ENCODE measurements at regions not wholly inside any gene's neighbourhood (a gene's known extent, or its start where the extent isn't known, plus 50 kb on each side); places are given as distances from the start of the nearest gene placed in this dataset.
"Not testable (repeated sequence)": the region's sequence is repeated elsewhere in the genome, so short reads cannot be mapped to it uniquely, and the experiment has no call there.

DNA sequence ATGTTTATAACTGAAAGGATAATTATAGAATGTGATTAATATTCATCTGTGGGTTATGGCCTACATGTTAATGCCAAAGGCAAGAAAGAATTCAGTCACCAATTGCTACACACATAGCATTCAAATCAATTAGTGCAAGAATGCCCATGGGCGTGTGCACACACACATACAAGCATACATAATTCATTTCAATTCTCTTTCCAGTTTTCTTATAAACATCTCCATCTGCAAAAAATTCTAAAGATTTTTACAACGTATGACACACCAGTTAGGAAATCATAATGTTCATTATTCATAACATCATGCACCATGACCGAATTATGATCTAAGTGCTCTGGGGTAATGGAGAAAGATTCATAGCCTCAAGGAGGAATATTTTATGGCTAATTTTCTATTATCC is 111.0 kb upstream of the ADTRP start:
- Histone ChIP-seq H3K27ac (ENCODE audit: low read depth, low read length) (no peak overlapping the region), H3K36me3 (ENCODE audit: control insufficient read depth, insufficient read depth, low read length) (no peaks in the 10 kb centered on the region), H3K9ac (ENCODE audit: low read length) (no peak overlapping the region), H3K27me3 (ENCODE audit: control insufficient read depth, insufficient read depth, low read length) (no peaks in the 10 kb centered on the region), H3K4me1 (ENCODE audit: control insufficient read depth, insufficient read depth, low read length) (peaks cover 2% of the 10 kb centered on the region; the same call in 1 of the 2 replicates), H3K9me3 (ENCODE audit: control insufficient read depth, insufficient read depth, low read depth, low read length) (peaks cover 3% of the 10 kb centered on the region; the same call in 1 of the 2 replicates), H3K4me3 (ENCODE audit: low read depth, low read length) (no peak overlapping the region)

DNA sequence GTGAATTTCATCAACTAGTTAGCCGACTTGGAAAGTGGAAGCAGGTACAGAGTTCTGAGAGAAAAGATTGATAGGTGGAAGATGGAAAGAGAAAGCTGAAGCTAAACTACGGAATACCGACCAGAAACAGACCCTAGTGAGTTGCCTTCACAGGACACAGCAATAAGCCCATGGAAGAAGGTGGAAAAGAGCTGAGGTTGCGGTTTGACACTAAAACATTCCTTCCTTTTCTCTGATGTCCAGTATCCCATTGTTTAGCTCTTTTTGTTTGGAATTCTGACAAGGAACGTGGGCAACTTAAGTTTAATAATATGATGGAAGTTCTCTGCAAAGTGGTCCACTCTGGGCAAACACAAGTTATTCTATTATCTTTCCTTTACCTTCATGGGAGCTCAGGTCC is 110.1 kb upstream of the ADTRP start:
- no peak overlapping the region for H3K9ac ChIP-seq (ENCODE audit: low read length)
- H3K36me3 ChIP-seq (ENCODE audit: control insufficient read depth, insufficient read depth, low read length): no peaks in the 10 kb centered on the region
- H3K4me1 ChIP-seq (ENCODE audit: control insufficient read depth, insufficient read depth, low read length): no peaks in the 10 kb centered on the region; the same call in 1 of the 2 replicates
- no peak overlapping the region for H3K4me3 ChIP-seq (ENCODE audit: low read depth, low read length)
- H3K9me3 ChIP-seq (ENCODE audit: control insufficient read depth, insufficient read depth, low read depth, low read length): peaks cover 3% of the 10 kb centered on the region; the same call in 1 of the 2 replicates
- no peak overlapping the region for H3K27ac ChIP-seq (ENCODE audit: low read depth, low read length)
- no peaks in the 10 kb centered on the region for H3K27me3 ChIP-seq (ENCODE audit: control insufficient read depth, insufficient read depth, low read length)

DNA sequence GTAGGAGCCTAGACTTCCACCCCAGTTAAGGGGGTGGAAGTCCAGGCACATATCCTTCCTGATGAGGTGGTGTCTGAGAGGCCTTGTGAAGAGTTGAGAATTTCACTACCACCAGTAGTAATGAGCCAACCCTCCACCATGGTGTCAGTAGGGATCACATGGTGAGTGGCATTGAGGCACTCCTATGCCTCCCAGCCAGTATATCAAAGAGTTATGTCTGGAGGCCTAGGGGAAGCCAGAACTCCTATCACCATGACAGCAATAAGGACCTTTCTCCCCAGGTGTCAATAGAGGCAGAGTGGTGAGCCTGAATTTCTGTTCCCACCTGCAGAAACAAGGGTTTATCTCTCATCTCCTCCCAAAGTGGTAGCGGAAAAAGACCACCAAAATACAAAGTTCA is 106.6 kb upstream of the ADTRP start:
- H3K27ac ChIP-seq (ENCODE audit: low read depth, low read length): no peak overlapping the region
- no peak overlapping the region for H3K9ac ChIP-seq (ENCODE audit: low read length)
- no peak overlapping the region for H3K4me3 ChIP-seq (ENCODE audit: low read depth, low read length)

DNA sequence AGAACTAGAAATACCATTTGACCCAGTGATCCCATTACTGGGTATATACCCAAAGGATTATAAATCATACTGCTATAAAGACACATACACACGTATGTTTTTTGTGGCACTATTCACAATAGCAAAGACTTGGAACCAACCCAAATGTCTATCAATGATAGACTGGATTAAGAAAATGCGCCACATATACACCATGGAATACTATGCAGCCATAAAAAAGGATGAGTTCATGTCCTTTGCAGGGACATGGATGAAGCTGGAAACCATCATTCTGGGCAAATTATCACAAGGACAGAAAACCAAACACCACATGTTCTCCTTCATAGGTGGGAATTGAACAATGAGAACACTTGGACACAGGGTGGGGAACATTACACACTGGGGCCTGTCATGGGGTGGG is 104.9 kb upstream of the ADTRP start:
- peaks cover 18% of the 10 kb centered on the region for H3K9me3 ChIP-seq (ENCODE audit: control insufficient read depth, insufficient read depth, low read depth, low read length)
- H3K27me3 ChIP-seq (ENCODE audit: control insufficient read depth, insufficient read depth, low read length): not testable (repeated sequence)

More for the DNA sequence above, 106.6 kb upstream of the ADTRP start:
- no peaks in the 10 kb centered on the region for H3K27me3 ChIP-seq (ENCODE audit: control insufficient read depth, insufficient read depth, low read length)
- peaks cover 13% of the 10 kb centered on the region; the same call in 1 of the 2 replicates for H3K9me3 ChIP-seq (ENCODE audit: control insufficient read depth, insufficient read depth, low read depth, low read length)
- no peaks in the 10 kb centered on the region for H3K36me3 ChIP-seq (ENCODE audit: control insufficient read depth, insufficient read depth, low read length)
- H3K4me1 ChIP-seq (ENCODE audit: control insufficient read depth, insufficient read depth, low read length): no peaks in the 10 kb centered on the region; the same call in 1 of the 2 replicates

DNA sequence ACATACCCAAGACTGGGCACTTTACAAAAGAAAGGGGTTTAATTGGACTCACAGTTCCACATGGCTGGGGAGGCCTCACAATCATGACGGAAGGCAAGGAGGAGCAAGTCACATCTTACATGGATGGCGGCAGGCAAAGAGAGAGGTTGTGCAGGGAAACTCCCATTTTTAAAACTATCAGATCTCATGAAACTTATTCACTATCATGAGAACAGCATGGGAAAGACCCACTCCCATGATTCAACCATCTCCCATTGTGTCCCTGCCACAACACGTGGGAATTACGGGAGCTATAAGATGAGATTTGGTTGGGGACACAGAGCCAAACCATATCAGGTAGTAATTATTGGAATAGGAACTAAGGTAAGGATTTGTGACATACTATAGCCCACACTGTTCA is 101.6 kb upstream of the ADTRP start:
- not testable (repeated sequence) for H3K9ac ChIP-seq (ENCODE audit: low read length); H3K4me1 ChIP-seq (ENCODE audit: control insufficient read depth, insufficient read depth, low read length)

More for the DNA sequence above, 104.9 kb upstream of the ADTRP start:
- H3K27ac ChIP-seq (ENCODE audit: low read depth, low read length); H3K36me3 ChIP-seq (ENCODE audit: control insufficient read depth, insufficient read depth, low read length); H3K4me1 ChIP-seq (ENCODE audit: control insufficient read depth, insufficient read depth, low read length); H3K4me3 ChIP-seq (ENCODE audit: low read depth, low read length); H3K9ac ChIP-seq (ENCODE audit: low read length): not testable (repeated sequence)

GRCh38 chr6:11878735-11879134 is 100.1 kb upstream of the ADTRP start:
- H3K36me3 ChIP-seq (ENCODE audit: control insufficient read depth, insufficient read depth, low read length): no peaks in the 10 kb centered on the region
- no peaks in the 10 kb centered on the region for H3K27me3 ChIP-seq (ENCODE audit: control insufficient read depth, insufficient read depth, low read length)
- H3K27ac ChIP-seq (ENCODE audit: low read depth, low read length): no peak overlapping the region
- no peaks in the 10 kb centered on the region for H3K4me1 ChIP-seq (ENCODE audit: control insufficient read depth, insufficient read depth, low read length)
- H3K9me3 ChIP-seq (ENCODE audit: control insufficient read depth, insufficient read depth, low read depth, low read length): peaks cover 15% of the 10 kb centered on the region
- H3K9ac ChIP-seq (ENCODE audit: low read length): no peak overlapping the region
- no peak overlapping the region for H3K4me3 ChIP-seq (ENCODE audit: low read depth, low read length)

More for the DNA sequence above, 101.6 kb upstream of the ADTRP start:
- H3K27ac ChIP-seq (ENCODE audit: low read depth, low read length); H3K4me3 ChIP-seq (ENCODE audit: low read depth, low read length); H3K36me3 ChIP-seq (ENCODE audit: control insufficient read depth, insufficient read depth, low read length); H3K27me3 ChIP-seq (ENCODE audit: control insufficient read depth, insufficient read depth, low read length): not testable (repeated sequence)
- peaks cover 15% of the 10 kb centered on the region for H3K9me3 ChIP-seq (ENCODE audit: control insufficient read depth, insufficient read depth, low read depth, low read length)

DNA sequence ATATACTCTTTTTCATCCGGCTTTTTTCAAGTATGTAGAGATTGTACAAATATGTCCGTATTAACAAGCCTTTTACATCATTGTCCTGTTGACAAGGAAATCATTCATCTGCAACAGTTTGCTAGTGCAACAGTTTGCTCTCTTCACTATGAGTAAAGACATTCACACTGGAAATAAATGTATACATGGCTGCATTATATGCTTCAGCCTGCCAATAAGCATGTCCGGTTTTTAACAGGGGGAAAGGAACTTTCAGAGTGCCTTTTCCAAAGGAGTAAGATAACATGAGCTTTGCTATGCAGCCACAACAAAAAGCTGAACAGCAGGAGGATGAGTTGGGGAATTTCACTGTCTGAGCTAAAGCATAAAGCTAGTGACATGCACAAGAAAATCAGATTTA is 99.4 kb upstream of the ADTRP start:
- no peaks in the 10 kb centered on the region for H3K27me3 ChIP-seq (ENCODE audit: control insufficient read depth, insufficient read depth, low read length)
- peaks cover 15% of the 10 kb centered on the region for H3K9me3 ChIP-seq (ENCODE audit: control insufficient read depth, insufficient read depth, low read depth, low read length)
- H3K4me1 ChIP-seq (ENCODE audit: control insufficient read depth, insufficient read depth, low read length): no peaks in the 10 kb centered on the region
- H3K4me3 ChIP-seq (ENCODE audit: low read depth, low read length): no peak overlapping the region
- H3K9ac ChIP-seq (ENCODE audit: low read length): no peak overlapping the region
- no peaks in the 10 kb centered on the region for H3K36me3 ChIP-seq (ENCODE audit: control insufficient read depth, insufficient read depth, low read length)
- H3K27ac ChIP-seq (ENCODE audit: low read depth, low read length): no peak overlapping the region

GRCh38 chr6:11876934-11877433 is 98.4 kb upstream of the ADTRP start:
- peaks cover 15% of the 10 kb centered on the region for H3K9me3 ChIP-seq (ENCODE audit: control insufficient read depth, insufficient read depth, low read depth, low read length)
- H3K4me3 ChIP-seq (ENCODE audit: low read depth, low read length): no peak overlapping the region
- no peaks in the 10 kb centered on the region for H3K36me3 ChIP-seq (ENCODE audit: control insufficient read depth, insufficient read depth, low read length)
- H3K27me3 ChIP-seq (ENCODE audit: control insufficient read depth, insufficient read depth, low read length): no peaks in the 10 kb centered on the region
- H3K4me1 ChIP-seq (ENCODE audit: control insufficient read depth, insufficient read depth, low read length): no peaks in the 10 kb centered on the region
- H3K27ac ChIP-seq (ENCODE audit: low read depth, low read length): no peak overlapping the region
- H3K9ac ChIP-seq (ENCODE audit: low read length): no peak overlapping the region

- Histone ChIP-seq H3K36me3 (ENCODE audit: control insufficient read depth, insufficient read depth, low read length) (no peaks in the 10 kb centered on the region), H3K27me3 (ENCODE audit: control insufficient read depth, insufficient read depth, low read length) (no peaks in the 10 kb centered on the region), H3K4me1 (ENCODE audit: control insufficient read depth, insufficient read depth, low read length) (no peaks in the 10 kb centered on the region), H3K4me3 (ENCODE audit: low read depth, low read length) (no peak overlapping the region), H3K9me3 (ENCODE audit: control insufficient read depth, insufficient read depth, low read depth, low read length) (peaks cover 7% of the 10 kb centered on the region), H3K9ac (ENCODE audit: low read length) (no peak overlapping the region), H3K27ac (ENCODE audit: low read depth, low read length) (no peak overlapping the region)
Measured at GRCh38 chr6:11875325-11876109, 96.9 kb upstream of the ADTRP start.

DNA sequence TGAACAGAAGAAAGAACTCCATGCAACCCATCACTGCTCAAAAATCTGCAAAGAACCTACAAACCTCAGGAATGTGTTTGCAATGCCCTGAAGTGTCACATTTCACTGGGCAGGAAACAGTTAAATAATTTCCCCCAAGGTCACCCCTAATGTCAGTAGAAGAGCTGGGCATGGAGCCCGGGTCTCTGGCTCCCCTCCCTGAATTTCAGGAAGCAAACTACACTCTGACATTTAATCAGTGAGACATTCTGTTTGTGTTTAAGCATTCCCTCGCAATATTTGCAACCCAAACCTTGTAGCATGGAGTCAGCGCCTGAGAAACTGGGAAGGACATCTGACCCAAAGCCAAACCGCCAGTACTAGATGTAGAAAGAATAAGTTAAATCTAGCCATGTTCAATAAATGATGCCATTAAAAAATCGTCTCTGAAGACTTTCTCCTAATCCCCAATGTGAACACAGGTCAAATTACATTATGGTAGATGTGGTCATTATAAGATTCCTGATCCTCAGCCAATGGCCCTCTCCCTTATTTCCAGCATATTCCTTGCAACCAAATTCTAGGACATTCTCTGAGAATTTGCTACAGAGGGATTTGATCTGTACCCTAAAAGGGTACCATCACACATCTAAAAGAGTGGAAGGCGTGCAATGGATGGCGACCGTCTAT is 91.2 kb upstream of the ADTRP start:
- no peak overlapping the region for H3K27ac ChIP-seq (ENCODE audit: low read depth, low read length)

DNA sequence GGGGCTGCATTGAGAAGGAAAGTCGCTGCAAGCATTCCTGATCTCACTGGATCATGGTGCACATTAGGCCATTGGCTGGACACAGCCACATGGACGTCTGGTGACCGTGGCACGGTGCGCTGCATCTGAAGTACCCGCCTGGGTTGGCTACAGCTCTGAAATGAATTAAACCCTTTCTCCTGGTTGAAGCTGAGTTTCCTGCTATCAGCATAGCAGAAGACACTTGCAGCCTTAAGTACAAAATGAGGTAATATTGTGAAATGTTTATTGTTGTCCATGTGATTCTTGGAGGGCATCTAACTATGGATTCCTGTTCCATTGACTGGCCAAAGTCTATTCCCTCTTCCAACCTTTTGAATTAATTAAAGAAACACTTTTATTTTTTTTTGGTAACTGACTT is 89.8 kb upstream of the ADTRP start:
- no peaks in the 10 kb centered on the region for H3K27me3 ChIP-seq (ENCODE audit: control insufficient read depth, insufficient read depth, low read length)
- no peak overlapping the region for H3K9ac ChIP-seq (ENCODE audit: low read length)
- no peak overlapping the region for H3K4me3 ChIP-seq (ENCODE audit: low read depth, low read length)
- H3K4me1 ChIP-seq (ENCODE audit: control insufficient read depth, insufficient read depth, low read length): no peaks in the 10 kb centered on the region
- no peak overlapping the region for H3K27ac ChIP-seq (ENCODE audit: low read depth, low read length)
- H3K36me3 ChIP-seq (ENCODE audit: control insufficient read depth, insufficient read depth, low read length): no peaks in the 10 kb centered on the region
- peaks cover 13% of the 10 kb centered on the region for H3K9me3 ChIP-seq (ENCODE audit: control insufficient read depth, insufficient read depth, low read depth, low read length)

More for the DNA sequence above, 91.2 kb upstream of the ADTRP start:
- Histone ChIP-seq H3K4me1 (ENCODE audit: control insufficient read depth, insufficient read depth, low read length) (no peaks in the 10 kb centered on the region), H3K27me3 (ENCODE audit: control insufficient read depth, insufficient read depth, low read length) (no peaks in the 10 kb centered on the region), H3K9me3 (ENCODE audit: control insufficient read depth, insufficient read depth, low read depth, low read length) (peaks cover 13% of the 10 kb centered on the region), H3K36me3 (ENCODE audit: control insufficient read depth, insufficient read depth, low read length) (no peaks in the 10 kb centered on the region), H3K4me3 (ENCODE audit: low read depth, low read length) (no peak overlapping the region), H3K9ac (ENCODE audit: low read length) (no peak overlapping the region)
